Nephron (organoid): ENCODE measurements at regions not wholly inside any gene's neighbourhood (a gene's known extent, or its start where the extent isn't known, plus 50 kb on each side); places are given as distances from the start of the nearest gene placed in this dataset.

Source experiments
- H3K27ac Mint-ChIP-seq, 3 experiments: 2 replicates each; pipeline ENCODE4 v1.8.0; 2020; ENCODE audit warnings: mixed read lengths in 3 of 3, mild to moderate bottlenecking in 2 of 3, moderate library complexity in 1 of 3
- H3K27me3 Mint-ChIP-seq: 2 replicates; pipeline ENCODE4 v1.8.0; 2021; ENCODE audit warnings: low read depth, mild to moderate bottlenecking, moderate library complexity, mixed read lengths
- H3K36me3 Mint-ChIP-seq: 2 replicates; pipeline ENCODE4 v1.8.0; 2020; ENCODE audit warnings: low read depth, mixed read lengths
- H3K4me1 Mint-ChIP-seq: 2 replicates; pipeline ENCODE4 v1.8.0; 2020; ENCODE audit warnings: mixed read lengths
- H3K4me3 Mint-ChIP-seq, 3 experiments: 2 replicates each; pipeline ENCODE4 v1.8.0; 2020; ENCODE audit warnings: mild to moderate bottlenecking in 3 of 3, mixed read lengths in 3 of 3, moderate library complexity in 2 of 3
- H3K9me3 Mint-ChIP-seq: 2 replicates; pipeline ENCODE4 v1.8.0; 2020; ENCODE audit warnings: mixed read lengths
- TF ChIP-seq, protein P1 (sequence below), 3 experiments: fragments of 200-600 bp; sonication (generic); IDR thresholded peaks; one replicate each; pipeline ENCODE4 v1.5.0; 2021; ENCODE audit warnings: antibody characterized with exemption in 3 of 3; ENCODE audit not compliant: unreplicated experiment in 3 of 3

- peaks cover 55% of the 10 kb centered on the region for H3K4me1 Mint-ChIP-seq
- H3K27me3 Mint-ChIP-seq = no peaks in the 10 kb centered on the region
- H3K27ac Mint-ChIP-seq = peak overlapping the region; percentile 92 to 96 (median 95)
- TF ChIP-seq, protein P1, sequence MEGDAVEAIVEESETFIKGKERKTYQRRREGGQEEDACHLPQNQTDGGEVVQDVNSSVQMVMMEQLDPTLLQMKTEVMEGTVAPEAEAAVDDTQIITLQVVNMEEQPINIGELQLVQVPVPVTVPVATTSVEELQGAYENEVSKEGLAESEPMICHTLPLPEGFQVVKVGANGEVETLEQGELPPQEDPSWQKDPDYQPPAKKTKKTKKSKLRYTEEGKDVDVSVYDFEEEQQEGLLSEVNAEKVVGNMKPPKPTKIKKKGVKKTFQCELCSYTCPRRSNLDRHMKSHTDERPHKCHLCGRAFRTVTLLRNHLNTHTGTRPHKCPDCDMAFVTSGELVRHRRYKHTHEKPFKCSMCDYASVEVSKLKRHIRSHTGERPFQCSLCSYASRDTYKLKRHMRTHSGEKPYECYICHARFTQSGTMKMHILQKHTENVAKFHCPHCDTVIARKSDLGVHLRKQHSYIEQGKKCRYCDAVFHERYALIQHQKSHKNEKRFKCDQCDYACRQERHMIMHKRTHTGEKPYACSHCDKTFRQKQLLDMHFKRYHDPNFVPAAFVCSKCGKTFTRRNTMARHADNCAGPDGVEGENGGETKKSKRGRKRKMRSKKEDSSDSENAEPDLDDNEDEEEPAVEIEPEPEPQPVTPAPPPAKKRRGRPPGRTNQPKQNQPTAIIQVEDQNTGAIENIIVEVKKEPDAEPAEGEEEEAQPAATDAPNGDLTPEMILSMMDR (IDR thresholded peaks at IDR 0.05; ENCODE audit: unreplicated experiment in 3 of 3) = no peak
- peak overlapping the region in 1 of 3 experiments; percentile 25 for H3K4me3 Mint-ChIP-seq
- H3K9me3 Mint-ChIP-seq = no peaks in the 10 kb centered on the region
- no peaks in the 10 kb centered on the region for H3K36me3 Mint-ChIP-seq
Measured at GRCh38 chr4:149296503-149296902, 519.1 kb downstream of the IQCM start.

DNA sequence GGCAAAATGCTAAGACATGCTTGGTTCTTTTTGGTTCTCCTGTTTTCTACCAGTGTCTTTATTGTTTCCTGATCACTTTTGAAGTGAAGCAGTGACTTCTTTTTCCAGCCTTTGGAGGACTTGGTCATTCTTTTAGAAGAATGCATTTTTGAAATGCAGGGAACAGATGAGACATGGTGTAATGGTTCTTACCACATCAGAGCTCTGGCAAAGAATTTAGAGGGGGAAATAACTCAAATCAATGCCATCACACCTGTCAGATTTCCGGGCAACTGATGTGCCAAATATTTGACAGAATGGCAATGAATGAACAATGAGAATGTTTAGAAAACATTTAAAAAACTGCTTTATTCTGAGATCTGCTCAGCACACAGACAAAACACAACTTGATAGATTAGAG is 519.6 kb downstream of the IQCM start:
- TF ChIP-seq, protein P1 (IDR thresholded peaks at IDR 0.05; ENCODE audit: unreplicated experiment in 3 of 3) = no peak
- no peaks in the 10 kb centered on the region for H3K36me3 Mint-ChIP-seq

DNA sequence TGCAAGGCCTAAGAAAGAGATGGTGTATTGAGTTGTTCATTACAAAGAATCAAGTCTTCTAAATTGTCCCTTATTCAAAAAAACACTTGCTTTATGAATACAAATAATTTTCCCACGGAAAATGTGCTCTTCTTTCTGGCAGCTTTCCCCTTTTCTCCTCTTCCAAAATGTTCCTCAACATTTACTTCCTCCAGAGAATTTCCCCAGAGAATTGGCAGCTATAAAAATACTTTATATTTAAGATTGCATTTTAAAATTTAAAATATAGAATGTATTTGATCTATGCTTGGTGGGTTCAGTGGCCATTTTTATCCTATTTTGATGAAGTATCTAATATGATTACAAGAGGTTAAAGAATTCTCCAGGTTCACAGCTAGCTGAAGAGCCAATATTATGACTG is 521.0 kb downstream of the IQCM start:
- H3K36me3 Mint-ChIP-seq = no peaks in the 10 kb centered on the region
- H3K4me3 Mint-ChIP-seq = no peak overlapping the region
- H3K9me3 Mint-ChIP-seq = no peaks in the 10 kb centered on the region
- peak overlapping the region in 2 of 3 experiments; percentile 36 to 95 for H3K27ac Mint-ChIP-seq
- H3K4me1 Mint-ChIP-seq = peaks cover 51% of the 10 kb centered on the region
- TF ChIP-seq, protein P1 (IDR thresholded peaks at IDR 0.05; ENCODE audit: unreplicated experiment in 3 of 3) = no peak
- no peaks in the 10 kb centered on the region for H3K27me3 Mint-ChIP-seq

More for the DNA sequence above, 519.6 kb downstream of the IQCM start:
- Mint-ChIP-seq H3K27ac (peak overlapping the region; percentile 92 to 96 (median 95)), H3K9me3 (no peaks in the 10 kb centered on the region), H3K27me3 (no peaks in the 10 kb centered on the region), H3K4me1 (peaks cover 57% of the 10 kb centered on the region), H3K4me3 (peak overlapping the region in 1 of 3 experiments; percentile 25)

GRCh38 chr4:149293046-149293649 is 522.5 kb downstream of the IQCM start:
- no peaks in the 10 kb centered on the region for H3K36me3 Mint-ChIP-seq
- H3K9me3 Mint-ChIP-seq = no peaks in the 10 kb centered on the region

DNA sequence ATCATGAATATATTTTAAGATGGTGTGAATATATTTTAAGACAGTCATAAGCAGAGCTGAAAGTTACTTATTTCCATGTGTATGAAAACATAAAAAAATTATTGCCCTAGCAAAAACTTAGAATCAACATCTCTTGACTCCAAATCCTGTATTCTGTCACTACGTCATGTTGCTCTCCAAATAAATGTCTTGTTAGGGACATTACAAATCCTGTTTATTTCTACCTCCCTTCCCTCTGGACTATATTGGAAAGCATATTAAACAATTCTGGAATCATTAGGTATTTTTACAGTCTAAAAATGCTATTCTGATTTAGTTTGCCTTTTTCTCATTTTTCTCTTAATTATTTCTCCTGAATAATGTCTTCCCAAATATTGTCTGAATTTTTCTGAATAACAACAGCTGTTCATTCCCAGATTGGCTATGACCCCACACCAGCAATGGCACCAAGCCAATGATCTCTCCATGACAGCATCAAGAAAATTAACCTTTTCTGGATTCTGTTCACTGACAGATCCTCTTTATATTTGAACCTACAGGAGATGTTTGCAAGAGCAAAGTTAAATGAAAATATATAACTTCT is 523.1 kb downstream of the IQCM start:
- Mint-ChIP-seq H3K27ac (peak overlapping the region in 2 of 3 experiments; percentile 10 to 13), H3K36me3 (no peaks in the 10 kb centered on the region), H3K4me1 (peaks cover 51% of the 10 kb centered on the region), H3K9me3 (peaks cover 3% of the 10 kb centered on the region), H3K4me3 (no peak overlapping the region), H3K27me3 (no peaks in the 10 kb centered on the region)
- TF ChIP-seq, protein P1 (IDR thresholded peaks at IDR 0.05; ENCODE audit: unreplicated experiment in 3 of 3) = no peak

More at GRCh38 chr4:149293046-149293649, 522.5 kb downstream of the IQCM start:
- H3K27ac Mint-ChIP-seq = peak overlapping the region in 1 of 3 experiments; percentile 13
- peaks cover 51% of the 10 kb centered on the region for H3K4me1 Mint-ChIP-seq
- H3K27me3 Mint-ChIP-seq = no peaks in the 10 kb centered on the region
- TF ChIP-seq, protein P1 (IDR thresholded peaks at IDR 0.05; ENCODE audit: unreplicated experiment in 3 of 3) = no peak
- H3K4me3 Mint-ChIP-seq = no peak overlapping the region

GRCh38 chr4:149291463-149291862 is 524.2 kb downstream of the IQCM start:
- H3K36me3 Mint-ChIP-seq = no peaks in the 10 kb centered on the region

More at GRCh38 chr4:149291463-149291862, 524.2 kb downstream of the IQCM start:
- peaks cover 8% of the 10 kb centered on the region for H3K9me3 Mint-ChIP-seq
- peak overlapping the region in 2 of 3 experiments; percentile 15 to 77 for H3K27ac Mint-ChIP-seq
- TF ChIP-seq, protein P1 (IDR thresholded peaks at IDR 0.05; ENCODE audit: unreplicated experiment in 3 of 3) = no peak
- H3K27me3 Mint-ChIP-seq = no peaks in the 10 kb centered on the region
- peaks cover 45% of the 10 kb centered on the region for H3K4me1 Mint-ChIP-seq
- no peak overlapping the region for H3K4me3 Mint-ChIP-seq
